T-helper 2 cell (primary cell): ENCODE measurements at regions not wholly inside any gene's neighbourhood (a gene's known extent, or its start where the extent isn't known, plus 50 kb on each side); places are given as distances from the start of the nearest gene placed in this dataset.

Experiments used
- DNase-seq, 5 experiments: peaks; one replicate each; pipeline versions ENCODE4 v3.0.0 to v3.0.0-alpha.2; 2012 to 2022

DNA sequence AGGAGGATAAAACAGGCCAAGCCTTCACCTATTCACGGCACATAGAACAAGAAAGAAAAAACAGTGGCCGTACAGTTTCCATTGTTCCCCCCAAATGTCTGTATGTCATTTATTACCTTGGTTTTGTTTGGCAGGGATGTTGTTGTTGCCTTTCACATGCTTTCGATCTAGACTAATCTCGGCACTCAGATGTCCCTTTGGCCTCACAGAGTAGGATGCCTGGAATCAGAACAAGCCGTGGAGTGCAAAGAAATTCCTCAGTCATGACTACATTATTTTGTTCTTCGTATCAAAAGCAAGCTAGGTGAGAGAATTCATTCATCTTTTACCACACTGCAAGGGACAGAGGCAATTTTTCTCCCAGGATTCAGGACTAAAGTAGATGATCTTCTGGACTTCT is 106.9 kb downstream of the SMIM20 start:
- DNase-seq: no peak

GRCh38 chr4:26021417-26022345 is 107.7 kb downstream of the SMIM20 start:
- DNase-seq: no peak

DNA sequence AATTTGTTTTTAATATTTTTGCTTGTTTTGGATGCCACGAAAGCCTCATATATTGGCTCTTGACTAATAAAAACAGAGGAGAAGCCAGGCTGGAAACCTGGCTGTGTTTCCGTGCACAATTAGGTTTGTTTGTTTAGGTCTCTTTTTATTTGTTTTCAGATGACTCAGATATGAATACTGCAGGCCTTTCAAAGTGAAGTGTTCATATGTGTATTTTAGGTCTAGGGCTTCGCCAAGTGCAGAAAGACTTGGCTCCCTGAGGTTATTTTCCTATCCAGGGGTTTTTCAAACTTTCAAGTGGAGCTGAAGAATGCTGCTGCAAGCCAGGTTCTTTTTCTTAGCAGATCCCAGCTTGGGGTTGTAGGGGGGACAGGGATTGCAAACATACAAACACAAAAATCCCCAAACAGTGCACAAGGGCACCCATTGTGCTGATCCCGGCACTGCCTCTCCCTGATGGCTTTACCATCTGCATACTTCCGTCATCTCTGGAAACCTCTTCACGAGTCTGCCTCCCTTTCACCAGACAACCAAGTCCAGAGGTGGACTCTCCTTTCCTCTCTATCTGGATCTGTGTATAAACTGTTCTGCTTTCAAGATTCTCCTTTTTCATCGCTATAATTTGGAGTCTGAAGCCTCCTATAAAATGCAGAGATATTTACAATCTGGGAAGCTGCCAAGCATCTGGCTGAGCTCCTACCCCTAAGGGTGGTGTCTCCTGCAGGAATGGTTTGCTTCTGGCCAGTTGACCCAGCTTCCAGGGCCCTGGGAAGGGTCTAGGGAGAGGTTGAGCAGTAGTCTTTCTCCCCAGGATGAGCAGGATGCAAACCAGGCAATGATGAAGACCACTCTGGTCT is 108.6 kb downstream of the SMIM20 start:
- DNase-seq: no peak

- no peak for DNase-seq
These were observed 109.4 kb downstream of the SMIM20 start for GRCh38 chr4:26023203-26023972.

DNA sequence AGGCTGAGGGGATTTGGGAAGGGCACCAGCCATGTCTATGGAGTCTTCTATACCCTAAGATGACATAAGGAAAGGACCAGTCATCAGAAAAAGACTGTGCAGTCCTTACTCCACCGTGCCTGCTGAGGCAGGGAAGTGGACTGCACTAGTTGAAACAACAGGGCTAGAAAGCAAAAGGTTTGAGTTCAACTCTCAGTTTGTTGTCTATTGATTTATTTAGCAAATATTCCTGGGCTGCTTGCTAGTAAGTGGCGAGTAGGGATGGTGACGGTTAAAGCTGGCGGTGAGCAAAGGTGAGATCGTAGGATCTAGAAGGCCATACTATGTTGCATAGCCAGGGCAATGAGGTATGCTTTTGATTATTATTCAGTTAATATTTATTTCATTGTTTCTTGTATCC is 110.1 kb downstream of the SMIM20 start:
- no peak for DNase-seq

- no peak for DNase-seq
These were observed 114.2 kb downstream of the SMIM20 start for GRCh38 chr4:26028133-26028792.

DNA sequence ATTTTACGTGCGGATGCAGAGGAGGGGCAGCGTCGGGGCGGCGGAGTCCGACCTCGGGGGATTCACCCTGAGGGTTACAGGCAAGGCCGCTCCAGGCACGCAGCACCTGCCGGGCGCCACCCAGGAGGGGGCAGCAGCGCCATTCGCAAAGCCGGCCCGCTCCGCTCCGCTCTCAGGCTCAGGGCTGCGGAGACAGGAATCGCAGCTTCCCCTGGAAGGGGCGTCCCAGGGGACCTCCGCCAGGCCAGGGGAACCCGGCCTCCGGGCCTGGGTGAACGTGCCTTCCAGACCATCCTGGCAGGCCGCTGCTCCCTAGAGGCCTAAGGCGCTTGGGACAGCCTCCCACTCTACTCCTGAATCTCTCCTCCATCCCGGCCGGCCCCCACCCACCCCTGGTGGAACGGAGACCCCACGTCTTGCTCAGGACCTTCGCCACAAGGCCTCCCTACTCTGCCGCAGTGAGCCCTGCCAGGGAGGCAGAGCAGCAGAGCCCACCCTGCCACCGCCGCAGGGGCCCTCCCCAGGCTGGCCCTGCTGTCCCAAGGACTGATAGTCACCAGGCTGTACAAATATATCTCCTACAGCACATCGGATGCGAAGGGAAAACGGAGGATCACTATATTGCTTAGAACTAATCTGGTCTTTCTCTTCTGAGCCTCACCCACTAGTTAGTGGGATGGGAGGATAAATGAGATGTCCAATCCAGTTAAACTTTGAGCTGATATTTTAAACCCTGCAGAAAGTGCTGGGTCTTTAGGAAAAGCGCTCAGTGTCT is 115.0 kb downstream of the SMIM20 start:
- DNase-seq: peak; percentile 13 to 70 (median 34)

- DNase-seq: no peak
These were observed 115.6 kb downstream of the SMIM20 start for GRCh38 chr4:26029568-26030131.

DNA sequence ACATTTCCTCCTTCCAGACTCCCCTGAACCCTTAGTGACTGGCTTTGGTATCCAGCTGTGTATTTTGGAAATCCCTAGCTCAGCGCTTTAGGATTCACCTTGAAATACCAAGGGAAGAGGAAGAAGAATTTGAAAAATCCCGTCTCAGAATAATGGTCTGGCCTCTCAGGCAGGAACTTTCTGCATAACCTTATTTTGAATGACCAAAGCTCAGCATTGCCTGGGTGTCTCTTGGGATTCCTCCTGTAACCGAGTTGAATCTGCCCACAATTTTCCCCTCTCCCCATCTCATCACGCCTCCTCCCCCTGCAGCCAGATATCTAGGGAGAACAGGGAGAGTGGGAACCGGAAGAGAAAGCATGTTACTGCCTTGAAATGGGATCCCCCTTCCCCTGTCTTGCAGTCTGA is 116.2 kb downstream of the SMIM20 start:
- DNase-seq: no peak

DNA sequence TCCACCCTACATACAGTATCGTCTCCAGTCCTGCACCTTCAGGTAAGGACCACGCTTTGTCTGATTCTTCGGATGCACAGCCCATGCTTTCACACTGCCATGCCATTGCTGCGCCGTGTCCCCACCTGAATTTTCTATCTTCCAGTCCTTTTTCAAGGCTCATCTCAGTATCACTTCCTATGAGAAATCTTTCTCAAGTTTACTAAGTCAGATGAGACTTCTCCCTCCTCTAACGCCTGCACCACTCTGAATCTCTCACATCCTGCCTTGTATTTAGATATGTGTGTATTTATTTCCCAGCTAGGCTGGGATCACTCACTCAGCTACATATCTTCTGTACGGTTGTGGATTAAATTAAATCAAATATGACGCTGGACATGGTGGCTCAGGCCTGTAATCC is 116.8 kb downstream of the SMIM20 start:
- DNase-seq: no peak

DNA sequence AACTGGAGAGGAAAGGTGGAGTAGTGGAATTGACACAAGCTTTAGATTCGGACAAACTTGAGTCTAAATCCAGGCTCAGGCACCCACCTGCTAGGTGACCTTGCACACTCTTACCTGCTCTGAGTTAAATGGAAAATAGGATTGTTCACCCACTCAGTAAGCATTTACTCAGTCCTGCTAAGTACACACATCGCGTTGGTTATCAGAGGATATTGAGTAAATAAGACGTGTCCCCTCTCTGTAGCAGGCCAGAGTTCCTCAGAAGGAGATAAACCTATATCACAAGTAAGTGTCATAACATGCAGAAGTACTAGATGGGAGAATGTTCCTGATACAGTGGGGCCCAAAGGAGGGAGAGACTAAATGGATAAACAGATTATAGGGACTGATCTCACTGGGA is 117.7 kb downstream of the SMIM20 start:
- DNase-seq: no peak

GRCh38 chr4:26032142-26032541 is 118.1 kb downstream of the SMIM20 start:
- DNase-seq: no peak

GRCh38 chr4:26032630-26033317 is 118.8 kb downstream of the SMIM20 start:
- DNase-seq: no peak

DNA sequence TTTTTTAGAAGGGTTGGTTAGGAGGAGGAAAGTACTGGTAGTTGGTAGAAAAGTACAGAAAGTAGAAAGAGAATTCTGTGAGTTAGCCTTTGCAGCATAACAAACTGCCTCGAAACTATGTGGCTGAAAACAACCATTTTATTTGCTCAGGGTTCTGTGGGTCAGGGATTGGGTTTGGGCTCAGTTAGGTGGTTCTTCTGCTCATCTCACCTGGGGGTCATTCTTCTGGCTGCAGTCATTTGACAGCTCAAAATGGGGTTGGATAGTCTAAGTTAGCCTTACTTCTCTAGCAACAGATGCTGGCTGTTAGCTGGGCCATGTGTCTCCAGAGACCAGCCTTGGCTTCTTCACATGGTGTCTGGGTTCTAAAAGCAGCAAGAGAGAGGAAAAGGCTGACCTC is 119.4 kb downstream of the SMIM20 start:
- DNase-seq: no peak

- DNase-seq: peak in 1 of 5 experiments; percentile 87
These were observed 120.8 kb downstream of the SMIM20 start for GRCh38 chr4:26034849-26035248.

DNA sequence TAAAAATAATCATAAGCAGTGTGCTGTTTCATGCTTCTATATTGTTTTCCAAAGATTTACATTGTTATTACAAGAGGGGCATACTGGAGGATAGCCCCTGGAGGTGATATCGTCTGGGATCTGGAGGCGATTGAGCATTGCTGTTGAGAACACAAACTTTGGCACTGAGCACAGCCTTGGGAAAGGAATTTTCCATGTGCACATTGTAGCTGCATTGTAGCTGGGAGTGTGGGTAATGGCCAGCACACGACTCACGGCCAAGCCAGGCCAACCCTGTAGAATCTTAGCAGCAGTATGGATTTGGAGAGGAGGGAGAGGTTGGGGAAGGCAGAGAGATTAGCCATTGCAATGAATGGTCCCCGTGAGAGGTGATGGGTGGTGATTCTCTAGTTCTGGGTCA is 121.9 kb downstream of the SMIM20 start:
- DNase-seq: no peak

DNA sequence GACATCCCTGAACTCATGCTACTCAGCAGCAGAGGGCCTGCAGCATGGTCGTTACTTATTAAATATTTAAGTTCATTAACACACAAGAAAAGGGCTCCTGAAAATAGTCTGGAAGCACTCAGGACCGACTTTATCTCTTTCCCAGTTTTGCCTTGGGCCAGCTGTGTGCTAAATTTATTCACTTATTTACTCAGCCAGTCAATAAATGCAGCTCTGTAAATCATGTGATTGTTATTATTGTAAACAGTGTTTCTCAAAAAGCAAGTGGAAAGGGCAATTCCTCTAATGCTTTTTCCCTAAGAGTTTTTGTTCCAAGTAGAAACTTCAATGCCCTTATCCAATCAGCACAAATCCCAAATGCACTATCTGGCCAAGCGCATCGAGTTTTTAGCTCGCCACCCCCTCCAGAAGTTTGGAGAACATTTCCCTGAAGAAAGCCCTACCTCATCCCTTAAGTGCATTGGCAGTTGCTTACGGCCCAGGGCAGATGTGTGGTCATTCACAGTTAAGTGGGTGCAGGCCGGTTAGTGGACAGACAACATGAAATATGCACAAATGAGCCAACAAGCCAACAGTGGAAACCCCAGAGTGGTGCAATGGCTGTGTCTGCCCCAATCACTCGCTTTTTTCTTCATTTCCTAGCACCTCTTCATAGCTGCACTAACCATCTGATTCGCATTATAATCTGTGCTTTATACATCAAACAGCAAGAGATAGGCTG is 125.8 kb downstream of the SMIM20 start:
- DNase-seq: no peak

DNA sequence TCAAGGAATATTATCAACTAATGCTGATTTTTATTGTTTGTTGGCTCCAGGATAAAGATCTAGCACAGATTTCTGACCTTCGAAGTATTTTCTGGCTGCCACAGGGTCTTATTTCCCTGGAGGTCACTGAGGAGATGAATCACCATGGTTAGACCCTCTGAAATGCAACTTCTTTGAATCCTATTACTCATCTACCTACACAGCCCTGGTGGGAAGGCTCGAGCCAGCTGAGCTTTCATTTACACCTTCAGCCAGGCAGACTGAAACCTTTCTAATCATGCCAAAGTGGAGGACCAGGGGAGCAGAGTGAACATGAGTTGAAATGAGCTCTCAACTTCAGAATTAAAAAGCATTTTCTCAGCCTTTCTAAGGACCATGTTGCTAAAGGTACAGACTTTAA is 130.5 kb downstream of the SMIM20 start:
- no peak for DNase-seq

DNA sequence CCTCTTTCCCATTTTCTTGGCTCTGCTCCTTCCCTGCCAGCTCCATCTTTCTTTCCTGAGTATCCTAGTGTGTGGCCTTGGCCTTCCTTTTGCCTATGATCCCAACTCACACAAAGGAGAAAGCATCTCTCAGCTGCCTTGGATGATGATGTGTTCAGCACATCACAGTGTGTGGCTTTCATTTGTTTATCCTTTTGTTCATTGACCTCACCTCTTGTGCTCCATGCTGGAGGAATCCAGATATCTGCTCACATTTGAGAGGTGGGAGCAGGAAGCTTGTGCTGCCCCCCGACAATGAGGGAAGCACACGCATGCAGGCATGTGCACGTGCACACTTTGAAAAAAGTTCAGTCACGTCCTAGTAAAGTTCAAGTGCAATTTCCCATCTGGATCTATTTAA is 131.0 kb downstream of the SMIM20 start:
- DNase-seq: no peak

DNA sequence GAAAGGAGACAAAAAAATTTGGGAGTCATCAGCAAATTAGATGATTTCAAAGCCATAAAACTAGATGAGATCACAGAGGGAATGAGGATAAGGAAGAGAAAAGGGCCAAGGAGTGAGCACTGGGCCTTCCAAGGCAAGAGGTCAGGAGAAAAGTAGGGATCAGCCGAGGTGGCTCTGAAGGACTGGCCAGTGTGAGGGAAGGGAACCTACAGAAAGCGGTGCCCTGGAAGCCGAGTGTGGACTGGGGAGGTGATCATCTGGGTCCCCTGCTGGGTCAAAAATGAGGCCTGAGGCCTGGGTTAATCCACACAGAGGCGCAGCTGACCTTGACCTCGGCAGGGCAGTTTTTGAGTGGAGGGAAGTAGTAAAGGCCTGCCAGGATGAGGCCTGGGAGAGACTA is 133.8 kb downstream of the SMIM20 start:
- DNase-seq: no peak
